ENCODE measurements at regions not wholly inside any gene's neighbourhood (a gene's known extent, or its start where the extent isn't known, plus 50 kb on each side); places are given as distances from the start of the nearest gene placed in this dataset.
"Not testable (repeated sequence)": the region's sequence is repeated elsewhere in the genome, so short reads cannot be mapped to it uniquely, and the experiment has no call there.

GRCh38 chr6:19569563-19569962, 267.6 kb upstream of the ID4 start:
- DNase-seq, result no peak

DNA sequence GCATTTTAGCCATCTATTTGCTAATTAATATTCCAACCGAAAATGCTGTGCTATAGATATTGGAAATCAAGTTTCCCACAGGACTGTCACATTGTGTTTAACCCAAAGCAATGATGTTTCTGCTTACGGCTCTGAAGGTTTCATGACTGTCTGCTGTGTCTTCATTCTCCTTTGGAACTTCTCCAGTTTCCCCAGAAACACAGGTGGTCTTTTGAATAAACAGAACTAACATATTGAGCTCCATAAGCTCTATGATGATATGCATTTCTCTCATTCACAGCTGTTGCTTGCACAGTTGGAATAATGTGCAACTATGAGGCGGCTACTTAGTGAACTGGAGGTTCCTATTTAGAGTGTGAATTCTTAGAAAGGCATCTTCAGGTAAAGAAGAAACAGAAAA, 266.0 kb upstream of the ID4 start:
- DNase-seq, result no peak

GRCh38 chr6:19578481-19578880, 258.7 kb upstream of the ID4 start:
- no peak for DNase-seq

DNA sequence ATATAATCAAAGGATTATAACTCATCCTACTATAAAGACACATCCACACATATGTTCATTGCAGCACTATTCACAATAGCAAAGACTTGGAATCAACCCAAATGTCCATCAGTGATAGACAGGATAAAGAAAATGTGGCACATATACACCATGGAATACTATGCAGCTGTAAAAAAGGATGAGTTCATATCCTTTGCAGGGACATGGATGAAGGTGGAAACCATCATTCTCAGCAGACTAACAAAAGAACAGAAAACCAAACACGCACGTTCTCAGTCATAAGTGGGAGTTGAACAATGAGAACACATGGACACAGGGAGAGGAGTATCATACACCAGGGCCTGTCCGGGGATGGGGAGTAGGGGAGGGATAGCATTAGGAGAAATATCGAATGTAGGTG, 253.0 kb upstream of the ID4 start:
- DNase-seq, result not testable (repeated sequence)

DNA sequence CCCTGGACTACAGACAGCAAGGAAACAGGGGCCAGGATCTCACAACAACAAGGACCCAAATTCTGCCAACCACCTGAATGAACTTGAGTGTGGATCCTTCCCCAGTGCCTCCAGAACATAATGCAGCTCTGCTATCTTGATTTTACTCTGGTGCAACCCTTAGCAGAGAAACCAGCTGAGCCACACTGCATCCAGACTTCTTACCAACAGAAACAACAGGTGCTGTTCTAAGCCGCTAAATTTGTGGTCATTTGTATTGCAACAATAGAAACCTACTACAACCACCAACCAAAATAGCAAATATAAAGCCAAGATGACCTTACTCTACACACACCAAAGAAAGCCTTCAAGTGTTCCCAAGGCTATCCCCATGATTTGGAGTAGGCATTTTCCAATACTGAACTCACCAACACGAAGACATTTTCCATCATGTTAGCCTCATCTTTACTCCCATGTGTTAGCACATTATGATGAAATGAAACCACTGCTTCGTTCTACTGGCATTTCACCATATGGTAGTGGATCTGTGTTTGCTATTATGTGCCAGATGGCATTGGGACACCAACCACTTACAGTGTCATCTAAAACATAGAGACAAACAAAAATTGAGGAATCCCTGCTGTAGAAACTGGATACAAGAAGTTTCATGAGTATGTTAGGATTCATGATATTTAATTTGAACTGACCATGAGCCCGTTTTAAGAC, 249.8 kb upstream of the ID4 start:
- DNase-seq, result no peak

DNA sequence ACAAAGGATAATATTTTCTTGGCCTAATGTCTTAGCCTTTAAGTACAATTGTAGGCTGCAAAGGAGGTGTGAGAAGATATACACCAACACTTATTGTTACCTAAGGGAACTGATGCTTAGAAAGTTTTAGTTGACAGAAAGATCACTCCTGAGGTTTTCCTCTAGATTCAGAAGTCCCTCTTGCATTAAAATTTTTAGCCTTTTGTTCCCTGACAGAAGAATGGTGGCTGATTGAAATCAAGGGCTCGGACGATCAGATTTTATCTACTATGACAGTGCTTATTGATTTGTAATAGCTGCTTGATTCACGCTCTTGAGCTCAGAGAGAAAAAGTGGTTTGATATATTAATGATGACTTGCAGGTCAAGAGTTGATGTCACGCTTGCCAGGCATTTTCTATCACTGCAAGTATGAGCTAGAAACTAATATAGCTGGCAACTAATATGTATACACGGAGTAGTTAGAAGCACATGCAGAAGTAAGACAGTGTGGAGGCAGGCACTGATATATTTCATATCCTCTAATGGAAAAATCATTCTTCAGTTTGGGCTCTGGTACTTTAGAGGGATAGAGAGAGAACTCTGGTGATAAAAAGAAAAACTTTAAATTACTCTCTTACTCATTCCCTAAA, 246.6 kb upstream of the ID4 start:
- no peak for DNase-seq

DNA sequence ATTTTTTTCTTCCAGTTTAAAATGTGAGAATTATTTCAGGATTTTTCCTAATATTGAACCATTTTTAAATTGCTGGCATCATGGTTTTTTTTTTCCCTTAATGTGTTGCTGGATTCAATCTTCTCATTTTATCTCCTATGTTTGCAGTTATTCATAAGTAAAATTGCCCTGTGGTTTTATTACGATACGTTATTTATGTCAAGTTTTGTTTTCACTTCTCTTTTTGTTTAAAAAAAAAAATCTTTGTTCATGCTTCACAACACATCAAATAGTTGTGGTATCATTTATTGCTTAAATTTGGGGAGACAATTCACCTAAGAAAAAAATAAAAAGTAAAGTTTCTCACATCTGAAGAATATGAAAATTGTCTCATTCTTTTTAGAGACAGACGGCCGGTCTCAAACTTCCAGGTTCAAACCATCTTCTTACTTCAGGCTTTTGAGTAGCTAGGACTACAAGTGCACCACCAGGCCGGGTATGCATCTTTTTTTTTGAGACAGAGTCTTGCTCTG, 239.3 kb upstream of the ID4 start:
- no peak for DNase-seq

DNA sequence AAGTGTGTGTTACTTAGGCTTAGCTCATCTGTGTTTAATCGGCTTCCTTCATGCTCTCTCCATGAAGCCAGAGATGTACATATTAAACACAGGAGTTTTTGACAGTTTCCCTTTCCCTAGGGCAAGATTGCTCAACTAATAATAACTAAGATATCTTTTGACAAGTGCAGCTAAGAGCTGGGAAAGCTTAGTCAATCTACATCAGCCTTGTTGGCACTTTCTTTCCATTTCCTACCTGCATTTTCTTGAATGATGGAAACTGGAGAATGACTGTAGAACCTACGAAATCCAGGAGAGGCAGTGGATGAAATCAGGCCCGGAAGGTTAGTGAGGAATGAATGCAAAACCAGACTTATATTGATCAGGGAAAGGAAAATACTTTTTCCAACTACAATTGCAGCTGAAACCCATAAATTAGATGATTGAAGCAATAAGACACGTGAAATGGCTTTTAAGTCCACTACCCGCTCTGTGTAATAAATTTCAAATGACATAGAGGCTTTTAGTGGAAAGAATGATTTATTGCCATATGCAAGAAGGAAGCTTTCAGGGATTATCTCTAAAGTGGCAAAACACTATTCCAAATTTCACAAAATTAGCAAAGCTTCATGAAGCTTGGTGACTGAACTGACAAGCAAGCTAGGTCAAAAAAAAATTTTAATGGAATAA, 237.2 kb upstream of the ID4 start:
- DNase-seq, result no peak

DNA sequence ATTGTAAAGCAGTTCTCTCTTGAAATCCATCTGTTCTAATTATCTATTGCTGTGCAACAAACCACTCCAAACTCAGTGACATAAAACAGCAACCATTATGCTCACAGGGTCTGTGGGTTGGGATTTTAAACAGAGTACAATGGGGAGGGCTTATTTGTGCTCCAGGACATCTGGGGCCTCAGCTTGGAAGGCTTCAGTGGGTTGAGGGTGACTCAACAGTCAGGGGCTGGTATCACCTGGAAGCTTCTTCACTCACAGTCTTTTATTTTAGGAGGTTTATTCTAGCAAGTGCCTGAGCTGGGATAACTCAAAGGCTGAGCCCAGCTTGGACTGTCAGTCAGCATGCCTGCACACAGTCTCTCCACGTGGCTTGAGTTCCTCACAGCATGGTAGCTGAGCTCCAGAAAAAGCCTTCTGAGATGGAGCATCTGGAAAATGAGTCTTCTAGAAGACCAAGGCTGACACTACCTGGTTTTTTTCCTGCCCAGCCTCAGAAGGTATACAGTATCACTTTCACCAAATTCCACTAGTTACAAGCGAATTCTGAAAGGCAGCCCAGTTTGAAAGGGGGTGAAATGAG, 234.6 kb upstream of the ID4 start:
- DNase-seq, result no peak

GRCh38 chr6:19603721-19604120, 233.4 kb upstream of the ID4 start:
- DNase-seq, result no peak

DNA sequence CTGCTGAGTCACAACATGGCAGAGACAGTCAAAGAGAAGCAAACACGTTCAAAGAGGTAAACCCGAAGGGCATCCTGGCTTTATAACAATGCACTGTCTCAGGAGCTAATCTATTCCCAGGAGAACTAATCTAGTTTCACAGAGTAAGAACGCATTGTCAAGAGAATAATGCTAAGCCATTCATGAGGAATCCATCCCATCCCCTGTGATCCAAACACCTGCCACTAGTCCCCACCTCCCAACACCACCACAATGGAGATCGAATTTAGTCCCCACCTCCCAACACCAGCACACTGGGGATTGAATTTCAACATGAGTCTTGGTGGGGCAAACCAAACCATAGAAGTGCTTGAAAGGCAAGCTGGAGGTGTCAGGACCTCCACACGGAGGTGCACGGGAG, 231.5 kb upstream of the ID4 start:
- no peak for DNase-seq

DNA sequence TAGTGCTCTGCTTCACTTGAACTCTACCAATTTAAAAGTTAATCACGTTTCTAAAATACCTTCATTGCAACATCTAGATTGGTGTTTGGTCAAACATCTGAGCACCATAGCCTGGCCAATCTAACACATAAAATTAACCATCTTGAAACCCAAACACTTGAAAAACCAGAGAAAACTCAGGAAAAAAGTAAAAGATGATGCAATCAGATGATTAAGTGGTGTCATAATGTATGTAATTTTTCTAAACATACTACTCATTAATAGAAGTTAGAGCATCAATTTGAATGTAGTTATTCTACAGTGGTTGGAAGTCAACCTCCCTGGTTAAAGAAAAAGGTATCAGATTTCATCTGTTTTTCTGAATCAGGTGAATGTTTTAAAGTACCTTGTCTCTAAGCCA, 228.6 kb upstream of the ID4 start:
- DNase-seq, result no peak

DNA sequence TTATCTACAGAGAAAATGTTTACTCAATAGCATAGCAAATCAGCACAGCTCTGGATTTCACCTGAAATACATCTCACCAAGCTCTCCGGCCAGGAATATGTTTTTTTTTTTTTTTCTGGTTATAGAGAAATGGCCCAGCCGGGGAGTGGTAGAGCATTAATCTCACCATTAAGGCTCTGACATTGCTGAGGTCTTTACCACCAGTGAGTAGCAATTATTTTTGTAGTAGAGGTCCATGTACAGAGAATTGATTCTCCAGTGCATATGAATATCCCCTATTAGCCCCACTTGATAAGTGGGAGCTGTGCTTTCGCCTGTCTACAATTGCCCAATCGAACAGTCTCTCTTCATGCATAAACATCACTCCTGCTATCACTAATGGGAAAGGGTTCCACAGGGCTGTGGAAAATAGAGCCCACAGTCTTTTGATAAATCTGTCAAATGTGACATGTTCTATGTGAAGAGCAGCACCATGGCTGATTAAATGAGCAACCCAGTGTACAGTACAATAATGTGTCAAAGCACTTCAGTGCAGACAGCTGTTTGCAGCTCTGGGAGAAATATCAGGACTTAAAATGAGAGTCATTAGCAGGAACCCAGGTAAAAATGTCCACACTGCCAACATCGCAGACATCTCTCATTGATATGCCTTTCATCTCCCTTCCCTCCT, 227.1 kb upstream of the ID4 start:
- DNase-seq, result no peak

DNA sequence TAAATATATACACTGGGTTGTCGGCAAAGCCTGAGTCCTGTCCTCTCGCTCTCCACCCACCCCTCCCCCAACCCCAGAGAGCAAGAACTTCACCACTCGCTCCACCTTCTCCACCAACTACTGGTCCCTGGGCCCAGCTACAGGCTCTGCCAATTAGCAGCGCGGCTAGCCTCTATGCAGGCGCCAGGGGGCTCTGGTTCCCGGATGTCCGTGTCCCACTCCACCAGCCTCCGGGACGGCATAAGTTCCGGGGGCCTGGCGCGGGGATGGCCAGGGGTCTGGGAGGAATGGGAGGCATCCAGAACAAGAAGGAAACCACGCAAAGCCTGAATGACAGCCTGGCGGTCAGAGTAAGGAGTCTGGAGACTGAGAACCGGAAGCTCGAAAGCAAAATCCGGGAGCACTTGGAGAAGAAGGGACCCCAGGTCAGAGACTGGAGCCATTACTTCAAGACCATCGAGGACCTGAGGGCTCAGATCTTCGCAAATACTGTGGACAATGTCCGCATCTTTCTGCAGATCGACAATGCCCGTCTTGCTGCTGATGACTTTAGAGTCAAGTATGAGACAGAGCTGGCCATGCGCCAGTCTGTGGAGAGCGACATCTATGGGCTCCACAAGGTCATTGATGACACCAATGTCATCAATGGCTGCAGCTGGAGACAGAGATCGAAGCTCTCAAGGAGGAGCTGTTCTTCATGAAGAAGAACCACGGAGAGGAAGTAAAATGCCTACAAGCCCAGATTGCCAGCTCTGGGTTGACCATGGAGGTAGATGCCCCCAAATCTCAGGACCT, 224.3 kb upstream of the ID4 start:
- not testable (repeated sequence) for DNase-seq

GRCh38 chr6:19613678-19614077, 223.5 kb upstream of the ID4 start:
- no peak for DNase-seq

DNA sequence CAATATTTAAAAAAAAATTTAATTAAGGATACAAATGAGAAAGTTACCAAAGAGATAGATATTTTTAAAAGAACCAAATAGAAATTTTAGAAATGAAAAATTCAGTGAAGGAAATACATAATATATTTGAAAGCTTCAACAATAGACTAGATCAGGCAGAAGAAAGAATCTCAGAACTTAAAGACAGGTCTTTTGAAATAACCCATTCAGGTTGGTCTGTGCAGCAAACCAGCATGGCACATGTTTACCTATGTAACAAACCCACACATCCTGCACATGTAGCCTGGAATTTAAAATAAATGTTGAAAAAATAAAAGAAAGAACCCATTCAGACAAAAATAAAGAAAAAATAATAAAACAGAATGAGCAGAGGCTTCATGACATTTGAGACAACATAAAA, 221.1 kb upstream of the ID4 start:
- DNase-seq, result no peak

- DNase-seq, result no peak
Measured at GRCh38 chr6:19632230-19632629, 204.9 kb upstream of the ID4 start.

DNA sequence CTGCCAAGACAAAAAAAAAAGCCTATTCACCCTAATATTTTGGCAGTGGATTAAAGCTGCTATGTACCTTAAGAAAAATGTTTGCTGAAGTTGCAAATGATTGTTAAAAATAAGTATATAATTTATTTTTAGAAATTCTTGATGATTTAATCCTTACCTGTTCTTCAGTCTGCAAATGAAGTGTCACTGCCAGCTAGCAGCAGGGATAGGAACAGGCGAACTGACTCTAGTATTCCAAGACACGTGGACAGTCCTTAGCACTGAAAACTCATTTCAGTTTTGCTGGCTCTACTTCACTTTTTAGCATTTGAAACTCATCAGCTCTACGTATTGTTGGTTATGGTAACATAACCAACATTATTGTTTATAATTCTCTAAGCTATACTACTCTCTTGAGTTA, 204.4 kb upstream of the ID4 start:
- DNase-seq, result no peak

DNA sequence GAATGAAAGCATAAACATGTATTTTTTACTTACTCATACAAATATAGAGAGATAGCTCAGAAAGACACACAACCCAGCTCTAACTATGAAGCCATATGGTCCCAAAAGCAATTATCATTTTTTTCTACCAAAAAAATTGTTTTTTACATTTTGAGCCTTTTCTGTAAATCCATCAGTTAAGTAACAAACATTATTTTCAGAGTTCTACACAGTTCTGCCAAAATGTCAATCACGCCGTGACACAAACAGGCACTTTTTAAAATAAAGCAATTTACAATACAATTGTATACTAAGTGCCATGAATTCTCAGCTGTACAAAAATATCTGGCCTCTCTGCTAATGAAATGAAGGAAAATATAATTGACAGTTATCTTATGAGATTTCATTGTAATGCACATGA, 201.4 kb upstream of the ID4 start:
- no peak for DNase-seq

DNA sequence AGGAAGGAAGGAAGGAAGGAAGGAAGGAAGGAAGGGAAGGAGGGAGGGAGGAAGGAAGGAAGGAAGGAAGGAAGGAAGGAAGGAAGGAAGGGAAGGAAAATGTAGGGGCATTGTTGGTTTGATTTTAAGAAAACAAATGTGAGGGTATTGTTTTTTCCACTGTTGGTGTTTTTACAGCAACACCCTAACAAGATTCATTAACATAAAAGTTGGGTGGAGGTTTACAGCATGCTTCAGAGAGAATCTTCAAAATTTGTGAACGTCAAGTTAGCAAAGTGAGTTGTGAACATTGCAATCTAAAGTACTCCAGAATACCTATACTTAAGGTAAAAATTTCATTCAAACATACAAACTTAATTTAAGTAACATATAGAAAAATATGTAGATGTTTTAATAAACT, 200.2 kb upstream of the ID4 start:
- DNase-seq, result no peak

GRCh38 chr6:19638931-19639330, 198.2 kb upstream of the ID4 start:
- no peak for DNase-seq

- DNase-seq, result no peak
Measured at GRCh38 chr6:19643287-19643686, 193.9 kb upstream of the ID4 start.

Measured in activated T-cell treated with anti-CD3 and anti-CD28 coated beads, Interleukin-2, amount 50 U/mL, for 48 hours (primary cell).